ENCODE measurements at regions not wholly inside any gene's neighbourhood (a gene's known extent, or its start where the extent isn't known, plus 50 kb on each side); places are given as distances from the start of the nearest gene placed in this dataset.
"Not testable (repeated sequence)": the region's sequence is repeated elsewhere in the genome, so short reads cannot be mapped to it uniquely, and the experiment has no call there.

DNA sequence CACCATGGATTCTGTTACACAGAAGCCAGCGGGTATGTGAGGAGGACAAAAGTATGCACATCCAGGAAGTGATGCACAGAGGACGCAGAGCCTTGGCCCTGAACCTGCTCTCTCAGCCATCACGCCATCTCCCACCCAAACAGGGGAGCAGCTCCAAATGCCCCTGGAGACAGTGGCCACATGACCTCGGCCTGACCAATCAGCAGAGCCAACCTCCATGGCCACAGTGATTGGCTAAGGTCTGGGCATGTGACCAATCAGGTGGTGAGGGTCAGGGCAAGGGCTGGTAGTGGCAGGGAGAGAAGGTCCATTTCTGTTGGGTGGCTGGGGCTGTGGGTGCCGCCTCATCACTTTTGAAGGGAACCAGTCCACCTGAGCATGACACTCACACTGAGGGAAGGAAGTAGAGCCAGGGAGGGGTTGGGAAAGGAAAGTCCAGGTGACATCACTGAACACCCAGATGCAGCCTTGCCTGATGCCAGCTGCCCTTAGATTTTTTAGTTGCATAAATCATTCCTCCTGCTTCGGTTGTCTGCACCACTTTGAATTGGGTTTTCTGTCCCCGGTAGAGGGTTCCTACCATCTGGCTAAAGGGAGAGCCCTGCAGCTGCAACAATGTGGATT is 70.3 kb upstream of the IQSEC1 start:
- H3K27me3 ChIP-seq (ENCODE audit: control insufficient read depth in 1 of 2, insufficient read depth in 2 of 2, low read length in 2 of 2): no peaks in the 10 kb centered on the region
- no peaks in the 10 kb centered on the region for H3K4me1 ChIP-seq (ENCODE audit: control insufficient read depth in 2 of 2, insufficient read depth in 2 of 2, low read length in 1 of 2)
- no peaks in the 10 kb centered on the region for H3K9me3 ChIP-seq (ENCODE audit: control insufficient read depth in 2 of 2, insufficient read depth in 1 of 2, low read depth in 1 of 2, low read length in 1 of 2)
- H3K36me3 ChIP-seq (ENCODE audit: control insufficient read depth in 2 of 2, insufficient read depth in 2 of 2, low read length in 1 of 2): no peaks in the 10 kb centered on the region
- H3K27ac ChIP-seq (ENCODE audit: low read depth in 2 of 2, low read length in 1 of 2): no peak overlapping the region
- 85 to 87% methylated on average over 7 of the region's 7 CpGs for WGBS, 2 donors
- no peak overlapping the region for H3K4me3 ChIP-seq (ENCODE audit: low read depth in 1 of 2, low read length in 2 of 2)

DNA sequence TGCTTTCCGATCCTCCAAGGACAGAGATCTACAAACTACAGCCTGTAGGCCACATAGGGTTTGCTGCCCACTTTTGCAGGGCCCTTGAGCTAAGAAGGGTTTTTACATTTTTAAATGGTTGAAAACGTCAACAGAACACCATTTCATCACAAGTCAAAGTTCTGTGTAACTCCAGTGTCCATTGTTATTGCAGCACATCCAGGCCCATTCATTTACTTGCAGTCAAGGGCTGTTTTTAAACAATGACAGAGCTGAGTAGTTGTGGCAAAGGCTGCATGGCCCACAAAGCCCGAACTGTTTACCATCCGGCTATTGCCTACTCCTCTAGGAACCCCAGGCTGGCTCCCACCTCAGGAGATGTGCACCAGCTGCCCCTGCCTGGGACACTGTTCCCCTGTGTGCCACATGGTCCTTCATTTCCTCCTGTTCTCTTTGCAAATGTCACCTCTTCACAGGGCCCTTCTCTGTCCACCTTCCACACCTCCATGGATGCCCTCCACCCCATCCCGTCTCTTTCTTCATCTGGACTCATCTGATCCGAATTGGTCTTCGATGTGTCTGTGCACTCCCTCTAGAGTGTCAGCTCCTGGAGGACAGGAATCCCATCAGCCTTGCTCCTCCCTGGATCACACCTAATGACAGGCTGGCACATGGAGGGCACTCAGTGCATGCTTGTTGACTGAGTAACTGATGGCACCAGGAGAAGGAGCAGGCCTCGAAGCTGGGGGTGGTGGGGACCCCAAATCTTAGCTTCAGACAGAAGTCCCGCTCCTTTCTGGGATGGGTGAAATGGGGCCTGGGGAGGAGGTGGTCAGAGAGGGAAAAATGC is 69.5 kb upstream of the IQSEC1 start:
- Histone ChIP-seq H3K4me3 (ENCODE audit: low read depth in 1 of 2, low read length in 2 of 2) (no peak overlapping the region), H3K27ac (ENCODE audit: low read depth in 2 of 2, low read length in 1 of 2) (no peak overlapping the region), H3K4me1 (ENCODE audit: control insufficient read depth in 2 of 2, insufficient read depth in 2 of 2, low read length in 1 of 2) (no peaks in the 10 kb centered on the region), H3K27me3 (ENCODE audit: control insufficient read depth in 1 of 2, insufficient read depth in 2 of 2, low read length in 2 of 2) (no peaks in the 10 kb centered on the region), H3K36me3 (ENCODE audit: control insufficient read depth in 2 of 2, insufficient read depth in 2 of 2, low read length in 1 of 2) (no peaks in the 10 kb centered on the region), H3K9me3 (ENCODE audit: control insufficient read depth in 2 of 2, insufficient read depth in 1 of 2, low read depth in 1 of 2, low read length in 1 of 2) (no peaks in the 10 kb centered on the region)
- 75 to 83% methylated on average over 9 of the region's 9 CpGs for WGBS, 2 donors

DNA sequence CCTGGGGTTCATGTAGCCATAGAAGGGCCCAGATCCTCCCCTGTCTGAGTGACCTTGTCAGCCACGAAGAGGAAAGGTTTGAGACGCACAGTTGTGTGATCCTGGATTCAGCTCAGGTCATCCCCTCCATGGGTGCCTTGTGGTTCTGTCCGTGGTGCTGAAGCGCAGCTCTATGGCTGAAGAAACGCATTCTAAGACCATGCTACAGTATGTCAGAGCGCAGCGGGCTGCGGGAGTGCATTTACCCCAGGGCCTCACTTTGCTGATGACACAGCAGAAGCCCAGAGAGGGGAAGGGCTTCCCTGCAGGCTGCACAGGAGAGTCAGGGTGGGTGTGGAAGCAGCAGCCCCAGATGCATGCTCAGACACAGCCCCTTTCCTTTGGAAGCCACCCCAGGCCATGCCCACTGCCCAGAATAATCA is 68.8 kb upstream of the IQSEC1 start:
- WGBS, 2 donors: 17 to 30% methylated on average over 8 of the region's 8 CpGs
- Histone ChIP-seq H3K4me1 (ENCODE audit: control insufficient read depth in 2 of 2, insufficient read depth in 2 of 2, low read length in 1 of 2) (no peaks in the 10 kb centered on the region), H3K36me3 (ENCODE audit: control insufficient read depth in 2 of 2, insufficient read depth in 2 of 2, low read length in 1 of 2) (no peaks in the 10 kb centered on the region), H3K4me3 (ENCODE audit: low read depth in 1 of 2, low read length in 2 of 2) (no peak overlapping the region), H3K27me3 (ENCODE audit: control insufficient read depth in 1 of 2, insufficient read depth in 2 of 2, low read length in 2 of 2) (no peaks in the 10 kb centered on the region), H3K9me3 (ENCODE audit: control insufficient read depth in 2 of 2, insufficient read depth in 1 of 2, low read depth in 1 of 2, low read length in 1 of 2) (no peaks in the 10 kb centered on the region), H3K27ac (ENCODE audit: low read depth in 2 of 2, low read length in 1 of 2) (no peak overlapping the region)

DNA sequence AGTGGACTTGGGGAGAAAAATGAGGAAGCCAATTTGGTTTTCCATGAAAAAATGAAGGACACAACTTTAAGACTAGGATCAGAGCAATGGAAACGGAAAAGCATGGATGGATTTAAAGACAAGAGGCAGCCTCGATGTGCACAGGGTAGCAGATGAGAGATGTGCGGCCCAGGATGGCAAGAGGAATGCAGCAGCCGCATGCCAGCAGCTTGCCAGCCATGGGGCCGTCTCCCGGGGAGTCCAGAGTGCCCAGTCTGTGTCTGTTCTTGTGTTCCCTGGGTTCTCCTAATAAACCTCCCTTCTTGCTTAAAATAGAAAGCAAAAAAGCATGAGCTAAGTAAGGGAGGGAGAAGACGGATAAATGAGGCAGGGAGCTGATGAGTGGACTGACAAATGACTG is 68.0 kb upstream of the IQSEC1 start:
- Histone ChIP-seq H3K36me3 (ENCODE audit: control insufficient read depth in 2 of 2, insufficient read depth in 2 of 2, low read length in 1 of 2) (no peaks in the 10 kb centered on the region), H3K27ac (ENCODE audit: low read depth in 2 of 2, low read length in 1 of 2) (no peak overlapping the region), H3K27me3 (ENCODE audit: control insufficient read depth in 1 of 2, insufficient read depth in 2 of 2, low read length in 2 of 2) (no peaks in the 10 kb centered on the region), H3K9me3 (ENCODE audit: control insufficient read depth in 2 of 2, insufficient read depth in 1 of 2, low read depth in 1 of 2, low read length in 1 of 2) (no peaks in the 10 kb centered on the region), H3K4me1 (ENCODE audit: control insufficient read depth in 2 of 2, insufficient read depth in 2 of 2, low read length in 1 of 2) (no peaks in the 10 kb centered on the region), H3K4me3 (ENCODE audit: low read depth in 1 of 2, low read length in 2 of 2) (no peak overlapping the region)
- WGBS, 2 donors: 87 to 88% methylated on average over 7 of the region's 7 CpGs

DNA sequence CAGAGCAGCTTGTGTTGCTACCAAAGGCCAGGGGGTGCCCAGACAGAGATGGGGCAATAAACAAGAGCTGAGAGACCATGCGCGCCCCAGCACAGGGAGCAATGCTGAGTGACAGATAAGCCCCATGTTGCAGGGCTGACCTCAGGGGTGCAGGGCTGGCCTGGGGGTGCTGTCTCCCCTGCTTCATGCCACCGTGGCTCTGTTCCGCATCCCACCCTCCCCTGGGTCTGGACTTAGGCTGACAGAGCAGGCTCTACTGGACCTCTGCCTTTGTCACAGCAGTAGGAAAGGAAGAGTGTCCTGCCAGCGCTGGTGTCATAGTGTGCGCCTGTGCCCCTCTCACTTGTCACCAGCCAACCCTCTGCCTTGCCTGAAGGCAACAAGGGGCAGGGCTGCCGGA is 67.4 kb upstream of the IQSEC1 start:
- Histone ChIP-seq H3K4me3 (ENCODE audit: low read depth in 1 of 2, low read length in 2 of 2) (no peak overlapping the region), H3K27me3 (ENCODE audit: control insufficient read depth in 1 of 2, insufficient read depth in 2 of 2, low read length in 2 of 2) (no peaks in the 10 kb centered on the region), H3K9me3 (ENCODE audit: control insufficient read depth in 2 of 2, insufficient read depth in 1 of 2, low read depth in 1 of 2, low read length in 1 of 2) (no peaks in the 10 kb centered on the region), H3K4me1 (ENCODE audit: control insufficient read depth in 2 of 2, insufficient read depth in 2 of 2, low read length in 1 of 2) (no peaks in the 10 kb centered on the region), H3K36me3 (ENCODE audit: control insufficient read depth in 2 of 2, insufficient read depth in 2 of 2, low read length in 1 of 2) (no peaks in the 10 kb centered on the region), H3K27ac (ENCODE audit: low read depth in 2 of 2, low read length in 1 of 2) (no peak overlapping the region)
- WGBS, 2 donors: 90 to 93% methylated on average over 6 to 7 of the region's 7 CpGs

DNA sequence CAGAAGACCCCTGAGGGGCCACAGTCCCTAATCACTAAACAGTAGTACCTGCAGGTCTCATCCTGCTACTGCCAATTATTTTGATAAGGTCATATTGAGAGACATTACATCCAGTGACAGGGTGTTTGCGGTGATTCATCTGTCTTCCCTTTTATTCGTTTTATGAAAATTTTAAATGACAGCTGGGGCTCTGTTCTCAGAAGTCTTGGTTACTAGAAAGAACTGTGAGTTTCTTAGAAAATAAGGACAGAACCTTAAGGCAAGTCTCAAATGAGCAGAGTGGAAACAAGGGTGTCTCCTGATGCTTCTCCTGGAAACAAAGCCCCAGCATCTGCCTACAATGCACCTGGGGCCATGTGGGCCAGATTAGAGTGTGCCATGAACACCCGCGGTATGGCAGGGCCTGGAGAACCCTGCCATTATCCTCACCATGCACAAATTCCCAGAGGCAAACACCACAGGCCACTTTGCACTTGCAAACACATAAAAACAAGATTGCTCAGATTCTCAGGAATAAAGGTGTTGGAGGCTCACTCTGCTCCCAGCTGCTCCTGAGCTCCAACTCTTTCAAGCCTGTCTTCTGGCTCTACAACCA is 66.3 kb upstream of the IQSEC1 start:
- WGBS, 2 donors: 60 to 75% methylated on average over 4 of the region's 4 CpGs
- Histone ChIP-seq H3K4me3 (ENCODE audit: low read depth in 1 of 2, low read length in 2 of 2) (no peak overlapping the region), H3K9me3 (ENCODE audit: control insufficient read depth in 2 of 2, insufficient read depth in 1 of 2, low read depth in 1 of 2, low read length in 1 of 2) (no peaks in the 10 kb centered on the region)

DNA sequence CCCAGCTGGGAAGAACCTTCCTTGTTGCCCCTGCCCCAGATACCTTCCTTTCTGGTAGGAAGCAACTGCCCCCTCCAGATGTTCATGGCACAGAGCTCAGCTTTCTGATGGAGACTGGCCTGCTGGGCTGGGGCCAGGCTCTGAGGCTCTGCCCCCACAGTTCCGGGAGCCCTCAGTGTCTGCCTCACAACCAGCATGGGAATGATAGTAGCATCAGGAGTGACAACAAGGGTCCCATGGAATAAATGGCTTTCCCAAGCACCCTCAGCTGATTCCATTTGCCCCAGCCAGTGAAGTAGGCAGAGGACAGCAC is 65.6 kb upstream of the IQSEC1 start:
- Histone ChIP-seq H3K27ac (ENCODE audit: low read depth in 2 of 2, low read length in 1 of 2) (no peak overlapping the region), H3K4me1 (ENCODE audit: control insufficient read depth in 2 of 2, insufficient read depth in 2 of 2, low read length in 1 of 2) (no peaks in the 10 kb centered on the region), H3K9me3 (ENCODE audit: control insufficient read depth in 2 of 2, insufficient read depth in 1 of 2, low read depth in 1 of 2, low read length in 1 of 2) (no peaks in the 10 kb centered on the region), H3K4me3 (ENCODE audit: low read depth in 1 of 2, low read length in 2 of 2) (no peak overlapping the region), H3K36me3 (ENCODE audit: control insufficient read depth in 2 of 2, insufficient read depth in 2 of 2, low read length in 1 of 2) (no peaks in the 10 kb centered on the region), H3K27me3 (ENCODE audit: control insufficient read depth in 1 of 2, insufficient read depth in 2 of 2, low read length in 2 of 2) (no peaks in the 10 kb centered on the region)
- WGBS, 2 donors: 65 to 72% methylated on average over 1 of the region's 1 CpG

More for the DNA sequence above, 66.3 kb upstream of the IQSEC1 start:
- Histone ChIP-seq H3K4me1 (ENCODE audit: control insufficient read depth in 2 of 2, insufficient read depth in 2 of 2, low read length in 1 of 2) (no peaks in the 10 kb centered on the region), H3K36me3 (ENCODE audit: control insufficient read depth in 2 of 2, insufficient read depth in 2 of 2, low read length in 1 of 2) (no peaks in the 10 kb centered on the region), H3K27ac (ENCODE audit: low read depth in 2 of 2, low read length in 1 of 2) (no peak overlapping the region), H3K27me3 (ENCODE audit: control insufficient read depth in 1 of 2, insufficient read depth in 2 of 2, low read length in 2 of 2) (no peaks in the 10 kb centered on the region)

DNA sequence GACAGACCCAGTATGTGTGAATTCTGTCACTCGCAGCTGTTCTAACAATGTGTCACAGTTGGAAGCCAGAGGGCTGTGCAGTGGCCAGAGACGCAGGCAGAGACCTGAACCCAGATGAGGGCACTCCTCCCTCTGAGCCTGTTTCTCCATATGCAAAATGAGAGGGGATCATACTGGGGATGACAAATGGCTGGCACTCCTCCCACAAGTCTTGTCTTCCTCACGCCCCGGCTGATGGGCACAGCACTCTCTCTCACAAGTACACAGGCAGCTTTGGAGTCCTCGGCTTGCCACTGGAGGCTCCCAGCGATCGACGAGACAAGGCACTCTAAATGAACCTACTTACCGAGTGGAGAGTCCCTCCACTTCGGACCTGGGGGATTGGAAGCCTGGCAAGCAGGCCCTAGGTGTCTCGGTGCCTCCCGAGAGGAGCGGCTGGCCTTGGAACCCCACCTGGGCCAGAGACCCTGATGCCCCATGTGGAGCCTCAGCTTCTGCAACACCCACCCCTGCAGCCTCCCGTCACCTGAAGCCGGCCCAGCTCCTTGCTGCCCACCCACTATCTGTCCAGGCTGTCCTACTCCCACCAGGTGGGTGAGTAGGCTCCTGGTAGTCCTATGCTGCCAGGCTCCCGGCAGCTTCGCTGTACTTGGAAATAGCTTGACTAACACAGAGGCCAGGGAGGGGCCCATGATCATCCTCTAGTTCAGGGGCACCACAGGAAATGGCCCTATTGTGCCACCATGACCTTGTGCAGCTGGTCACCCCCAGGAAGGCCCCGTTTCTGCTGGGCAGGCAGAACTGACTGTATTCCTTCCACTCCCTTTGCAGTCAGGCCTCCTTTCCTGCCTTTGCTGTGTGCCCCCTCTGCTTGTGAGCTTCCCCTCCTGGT is 65.0 kb upstream of the IQSEC1 start:
- H3K27ac ChIP-seq (ENCODE audit: low read depth in 2 of 2, low read length in 1 of 2): no peak overlapping the region
- 62 to 64% methylated on average over 18 of the region's 18 CpGs for WGBS, 2 donors
- H3K9me3 ChIP-seq (ENCODE audit: control insufficient read depth in 2 of 2, insufficient read depth in 1 of 2, low read depth in 1 of 2, low read length in 1 of 2): no peaks in the 10 kb centered on the region
- H3K4me1 ChIP-seq (ENCODE audit: control insufficient read depth in 2 of 2, insufficient read depth in 2 of 2, low read length in 1 of 2): no peaks in the 10 kb centered on the region
- H3K4me3 ChIP-seq (ENCODE audit: low read depth in 1 of 2, low read length in 2 of 2): no peak overlapping the region
- no peaks in the 10 kb centered on the region for H3K36me3 ChIP-seq (ENCODE audit: control insufficient read depth in 2 of 2, insufficient read depth in 2 of 2, low read length in 1 of 2)
- H3K27me3 ChIP-seq (ENCODE audit: control insufficient read depth in 1 of 2, insufficient read depth in 2 of 2, low read length in 2 of 2): no peaks in the 10 kb centered on the region

DNA sequence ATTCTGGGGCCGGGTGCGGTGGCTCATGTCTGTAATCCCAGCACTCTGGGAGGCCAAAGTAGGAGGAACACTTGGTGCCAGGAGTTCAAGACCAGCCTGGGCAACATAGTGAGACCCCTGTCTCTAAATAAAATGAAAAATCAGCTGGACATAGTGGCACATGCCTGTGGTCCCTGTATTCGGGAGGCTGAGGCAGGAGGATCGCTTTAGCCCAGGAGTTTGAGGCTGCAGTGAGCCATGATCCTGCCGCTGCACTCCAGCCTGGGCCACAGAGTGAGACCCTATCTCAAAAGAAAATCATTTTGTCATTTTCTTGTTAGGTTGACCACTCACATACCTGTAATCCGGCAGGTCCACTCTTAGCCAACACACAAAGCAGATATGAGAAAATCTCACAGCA is 63.6 kb upstream of the IQSEC1 start:
- not testable (repeated sequence) for H3K27ac ChIP-seq (ENCODE audit: low read depth in 2 of 2, low read length in 1 of 2); H3K9me3 ChIP-seq (ENCODE audit: control insufficient read depth in 2 of 2, insufficient read depth in 1 of 2, low read depth in 1 of 2, low read length in 1 of 2); H3K4me1 ChIP-seq (ENCODE audit: control insufficient read depth in 2 of 2, insufficient read depth in 2 of 2, low read length in 1 of 2); H3K36me3 ChIP-seq (ENCODE audit: control insufficient read depth in 2 of 2, insufficient read depth in 2 of 2, low read length in 1 of 2); H3K27me3 ChIP-seq (ENCODE audit: control insufficient read depth in 1 of 2, insufficient read depth in 2 of 2, low read length in 2 of 2); H3K4me3 ChIP-seq (ENCODE audit: low read depth in 1 of 2, low read length in 2 of 2)
- 93 to 94% methylated on average over 6 of the region's 6 CpGs for WGBS, 2 donors

All from esophagus (tissue), 2 donors.